ENCODE measurements at regions not wholly inside any gene's neighbourhood (a gene's known extent, or its start where the extent isn't known, plus 50 kb on each side); places are given as distances from the start of the nearest gene placed in this dataset.

GRCh38 chr9:776086-776485 lies 65.4 kb upstream of the DMRT1 start:
- no peak for DNase-seq

GRCh38 chr9:777978-778377 lies 63.5 kb upstream of the DMRT1 start:
- no peak for DNase-seq

GRCh38 chr9:784202-784601 lies 57.3 kb upstream of the DMRT1 start:
- no peak for DNase-seq

GRCh38 chr9:784916-785315 lies 56.6 kb upstream of the DMRT1 start:
- no peak for DNase-seq

- no peak for DNase-seq
Measured at GRCh38 chr9:785997-786396, 55.5 kb upstream of the DMRT1 start.

GRCh38 chr9:786405-786804 lies 55.1 kb upstream of the DMRT1 start:
- DNase-seq: no peak

- no peak for DNase-seq
Measured at GRCh38 chr9:788777-789176, 52.7 kb upstream of the DMRT1 start.

All from RPMI8226 (cell line).